Ammon's horn (tissue), 1 donor: ENCODE measurements at regions not wholly inside any gene's neighbourhood (a gene's known extent, or its start where the extent isn't known, plus 50 kb on each side); places are given as distances from the start of the nearest gene placed in this dataset.

Experiments used
- DNase-seq: peaks from one replicate; pipeline ENCODE4 v3.0.0-alpha.2; 2016; ENCODE audit warnings: low spot score

- DNase-seq = no peak
Observed at GRCh38 chr12:115129727-115130126, 445.8 kb upstream of the TBX3 start.

DNA sequence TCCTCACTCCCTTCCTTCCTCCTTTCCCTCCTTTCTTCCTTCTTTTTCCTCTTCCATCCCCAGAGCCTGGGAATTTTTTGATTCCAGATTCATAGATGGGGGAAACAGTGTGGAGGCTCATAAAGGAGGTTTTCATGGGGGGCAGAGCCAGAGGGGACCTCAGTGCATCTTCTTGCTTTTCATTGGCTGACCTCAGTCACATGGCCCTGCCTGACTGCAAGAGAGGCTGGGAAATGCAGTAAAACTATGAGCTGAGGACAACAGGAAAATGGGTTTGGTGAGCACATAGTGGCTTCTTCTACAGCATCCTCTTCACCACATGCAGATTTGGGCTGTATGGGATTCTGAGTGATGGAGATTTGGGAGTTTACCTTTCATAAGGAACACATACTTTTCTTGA is 437.1 kb upstream of the TBX3 start:
- DNase-seq = no peak

GRCh38 chr12:115118177-115118724 is 434.3 kb upstream of the TBX3 start:
- DNase-seq = no peak

DNA sequence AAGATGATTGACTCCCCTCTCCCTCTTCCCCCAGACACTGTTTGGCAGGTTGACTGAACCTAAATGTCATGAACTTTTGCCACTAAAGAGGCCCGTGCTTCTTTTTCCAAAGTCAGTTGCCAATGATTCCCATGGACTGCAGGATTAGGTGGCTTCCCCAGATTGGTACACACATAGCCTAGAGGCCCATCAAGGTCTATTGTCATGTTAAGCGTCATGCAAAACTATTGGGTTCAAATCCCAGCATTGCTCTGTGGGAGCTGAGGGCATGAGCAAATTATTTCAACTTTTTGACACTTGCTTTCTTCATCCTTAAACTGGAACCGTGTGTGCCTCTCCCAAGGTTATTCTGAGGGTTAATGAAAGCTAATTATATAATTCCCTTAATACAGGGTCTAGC is 430.2 kb upstream of the TBX3 start:
- DNase-seq = no peak

DNA sequence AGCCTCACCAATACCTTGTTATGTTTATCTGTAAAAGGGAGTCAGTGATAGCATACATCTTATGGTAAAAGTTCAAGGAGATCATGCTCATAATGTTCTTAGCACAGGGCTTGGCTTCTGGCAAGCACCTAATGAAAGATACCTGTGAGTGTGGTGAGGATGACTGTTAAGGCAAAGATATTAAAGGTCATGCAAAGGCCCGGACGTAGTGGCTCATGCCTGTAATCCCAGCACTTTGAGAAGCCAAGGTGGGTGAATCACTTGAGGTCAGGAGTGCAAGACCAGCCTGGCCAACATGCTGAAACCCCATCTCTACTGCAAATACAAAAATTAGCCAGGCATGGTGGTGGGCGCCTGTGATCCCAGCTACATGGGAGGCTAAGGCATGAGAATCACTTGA is 425.9 kb upstream of the TBX3 start:
- DNase-seq = no peak

GRCh38 chr12:115108129-115109100 is 424.4 kb upstream of the TBX3 start:
- no peak for DNase-seq

GRCh38 chr12:115103884-115104883 is 420.2 kb upstream of the TBX3 start:
- DNase-seq = peak; percentile 48

DNA sequence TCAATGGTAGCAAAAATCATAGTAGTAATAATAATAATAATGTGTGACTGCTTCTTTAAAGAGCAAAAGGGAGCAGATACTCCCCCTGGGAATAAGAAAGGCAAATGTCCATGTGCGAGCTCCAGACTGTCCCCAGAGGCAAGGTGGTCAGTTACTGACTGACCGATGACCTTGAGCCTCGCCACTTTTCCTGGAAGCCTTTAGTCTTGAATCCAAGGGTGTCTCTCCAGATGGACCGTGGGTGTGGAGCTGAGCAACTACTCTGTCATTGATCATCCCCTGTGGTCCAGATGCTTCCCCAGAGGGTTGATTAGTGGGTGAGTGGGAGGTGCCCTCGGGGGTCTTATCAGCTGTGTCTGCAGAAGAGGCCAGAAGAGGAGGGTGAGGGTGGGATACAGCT is 418.5 kb upstream of the TBX3 start:
- no peak for DNase-seq

DNA sequence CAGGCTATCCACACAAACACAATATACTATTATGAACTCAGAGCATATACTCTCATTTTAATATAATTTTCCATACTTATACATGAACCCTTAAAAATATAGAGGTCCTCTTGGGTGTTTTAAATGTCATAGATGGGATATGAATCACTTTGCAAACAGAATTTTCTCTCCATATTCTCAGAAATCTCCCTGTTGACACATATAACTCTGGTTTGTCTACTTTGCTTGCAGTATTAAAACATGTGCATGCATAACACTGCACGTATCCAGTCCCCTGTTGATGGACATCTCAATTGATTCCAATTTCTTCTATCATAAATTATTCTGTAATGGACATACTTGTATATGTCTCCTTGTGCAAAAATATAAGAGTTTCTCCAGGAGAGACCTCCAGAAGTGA is 417.5 kb upstream of the TBX3 start:
- no peak for DNase-seq

- DNase-seq = no peak
Observed at GRCh38 chr12:115097416-115097815, 413.4 kb upstream of the TBX3 start.

DNA sequence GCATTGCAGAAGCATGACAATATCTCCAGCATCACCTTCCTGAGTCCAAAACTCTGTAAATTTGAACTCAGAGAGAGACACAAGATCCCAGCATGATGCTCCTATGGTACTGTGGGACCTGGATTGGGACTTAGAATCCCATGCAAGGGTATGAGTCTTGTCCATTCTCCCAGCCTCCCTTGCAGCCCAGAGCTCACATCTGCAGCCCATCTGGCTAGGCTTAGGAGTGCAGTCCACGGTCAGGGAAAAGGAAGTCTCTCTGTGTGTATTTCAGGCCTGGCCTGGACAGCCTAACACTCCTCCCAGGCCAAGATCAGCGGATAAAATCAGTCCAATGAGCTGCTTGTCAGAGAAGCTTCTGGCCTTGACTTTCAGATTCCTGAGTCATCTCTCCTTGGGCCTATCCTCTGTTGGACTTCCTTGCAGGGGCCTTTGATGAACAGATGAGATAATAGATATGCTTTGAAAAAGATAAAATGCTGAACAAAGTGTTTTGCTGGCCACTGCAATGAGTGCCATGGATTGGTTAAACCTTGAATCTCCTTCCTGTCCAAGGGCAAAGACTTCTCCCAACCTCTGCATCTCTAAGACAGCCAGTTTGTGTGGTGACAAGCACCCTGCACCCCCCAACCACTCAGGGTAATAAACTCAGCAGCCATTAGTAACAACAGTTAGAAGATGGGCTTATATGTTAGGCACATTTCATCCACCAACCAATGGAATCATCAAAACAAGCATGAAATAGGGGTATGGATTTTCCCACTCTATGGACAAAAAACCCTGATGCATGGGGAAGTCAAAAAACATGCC is 412.8 kb upstream of the TBX3 start:
- no peak for DNase-seq

- DNase-seq = no peak
Observed at GRCh38 chr12:115095073-115095748, 411.2 kb upstream of the TBX3 start.

DNA sequence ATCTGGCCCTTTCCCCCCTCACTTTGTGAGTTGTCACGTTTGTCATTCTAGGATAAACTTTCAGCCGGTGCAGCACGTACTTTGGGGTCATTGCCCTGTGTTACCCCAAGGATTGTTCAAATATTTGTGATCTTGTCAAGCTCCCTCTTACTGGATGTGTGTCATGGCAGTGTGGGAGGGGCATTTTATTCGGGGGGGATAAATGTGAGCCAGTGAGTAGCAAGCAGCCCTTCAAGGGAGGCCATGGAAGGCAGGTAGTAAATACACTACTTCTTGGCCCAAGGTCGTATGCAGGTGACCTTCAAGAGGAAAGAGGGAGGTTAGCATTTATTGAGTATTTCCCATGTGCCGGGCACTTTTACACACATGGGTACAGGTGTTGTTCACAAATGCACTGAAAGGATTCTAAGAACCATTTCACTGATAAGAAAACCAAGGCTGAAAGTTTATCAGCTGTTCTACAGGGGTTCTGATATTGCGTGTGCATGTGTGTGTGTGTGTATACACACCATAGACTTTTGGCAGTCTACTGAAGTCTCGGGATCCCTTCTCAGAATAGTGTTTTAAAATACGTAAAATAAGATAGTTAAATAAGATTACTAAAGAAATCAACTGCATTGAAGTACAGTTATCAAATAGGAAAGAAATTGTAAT is 410.3 kb upstream of the TBX3 start:
- no peak for DNase-seq

GRCh38 chr12:115093261-115093660 is 409.3 kb upstream of the TBX3 start:
- no peak for DNase-seq

- DNase-seq = no peak
Observed at GRCh38 chr12:115090783-115091182, 406.8 kb upstream of the TBX3 start.

DNA sequence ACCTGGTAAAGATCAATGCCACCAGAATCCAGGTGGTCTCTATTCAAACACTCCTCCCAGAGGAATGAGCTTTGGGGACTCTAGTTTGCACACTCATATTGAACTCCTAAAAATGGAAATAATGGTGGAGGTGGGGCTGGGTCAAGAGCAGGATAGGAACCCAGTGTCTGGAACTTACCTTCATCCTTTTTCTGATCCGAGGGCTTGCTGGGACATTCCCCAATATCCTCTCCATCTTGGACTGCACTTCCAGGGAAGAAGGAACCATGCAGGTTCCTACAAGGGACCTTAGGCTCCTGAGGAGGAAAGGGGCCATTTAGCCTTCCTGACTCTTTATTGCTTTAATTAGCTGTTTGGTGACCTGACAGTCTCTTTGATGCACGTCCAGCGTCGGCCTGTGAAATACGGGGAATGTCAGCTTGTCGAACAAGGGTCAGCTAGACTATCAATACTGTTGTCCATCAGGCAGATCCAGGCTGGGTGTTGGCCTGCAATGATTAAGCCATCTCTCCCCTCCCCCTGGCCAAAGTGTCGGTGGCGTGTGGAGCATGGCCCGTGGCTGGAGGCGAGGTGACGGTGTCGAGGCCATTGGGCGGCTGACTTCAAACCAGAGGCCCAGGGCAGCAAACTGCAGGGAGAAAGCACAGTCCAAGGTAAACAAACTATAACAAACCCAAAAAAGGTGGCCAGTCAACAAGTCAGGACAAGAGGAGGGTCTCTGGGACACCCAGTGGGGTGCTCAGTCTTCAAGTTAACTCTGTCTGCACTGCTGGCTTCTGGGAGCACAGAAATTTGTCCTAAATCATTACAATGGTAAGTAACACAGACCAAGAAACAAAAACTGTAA is 405.2 kb upstream of the TBX3 start:
- no peak for DNase-seq

DNA sequence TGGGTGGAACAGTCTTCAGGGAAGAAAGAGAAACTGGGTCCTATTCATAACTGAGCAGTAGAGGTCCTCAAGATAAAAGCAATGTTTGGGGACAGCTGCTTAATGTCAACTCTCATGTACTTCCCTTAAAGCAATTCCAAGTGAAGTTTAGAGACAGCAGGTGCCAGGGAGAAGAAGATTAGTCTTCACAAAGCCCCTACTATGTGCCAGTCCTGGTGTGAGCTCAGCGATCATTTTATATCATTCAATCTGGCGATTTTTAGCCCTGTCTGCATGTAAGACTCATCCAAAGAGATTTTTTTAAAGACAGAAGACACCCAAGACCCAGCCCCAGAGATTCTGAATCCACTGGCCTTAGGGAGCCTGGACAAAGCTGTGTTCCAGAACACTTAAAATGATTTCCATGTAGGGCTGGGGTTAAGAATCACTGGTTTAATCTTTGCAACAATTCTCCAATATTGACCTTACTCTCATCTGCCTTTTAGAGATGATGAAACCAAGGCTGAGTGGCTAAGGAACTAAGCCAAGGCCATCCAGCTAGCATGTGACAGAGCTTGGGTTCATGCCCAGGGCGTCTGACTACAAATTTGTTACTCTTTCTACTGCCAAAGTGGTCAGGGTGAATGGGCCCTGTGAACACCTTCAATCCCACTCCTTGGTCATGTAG is 404.5 kb upstream of the TBX3 start:
- DNase-seq = peak; percentile 11

DNA sequence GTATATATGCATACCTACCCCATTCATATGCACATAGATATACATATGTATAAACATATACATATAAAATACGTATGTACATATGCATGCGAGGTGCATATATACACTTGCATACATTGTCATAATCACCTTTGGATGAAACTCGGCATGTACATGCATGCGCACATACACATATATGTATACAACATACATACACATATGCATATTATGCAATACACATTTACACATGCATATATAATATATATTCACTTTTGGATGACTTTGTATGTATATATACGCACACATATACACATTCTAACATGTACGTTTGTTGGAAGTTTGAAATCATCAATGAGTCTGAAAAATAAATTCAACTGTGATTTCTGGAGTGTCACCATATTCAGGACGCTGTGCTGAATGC is 401.6 kb upstream of the TBX3 start:
- no peak for DNase-seq

- no peak for DNase-seq
Observed at GRCh38 chr12:115079760-115080159, 395.8 kb upstream of the TBX3 start.
